Spleen (tissue), 7 donors: ENCODE measurements at regions not wholly inside any gene's neighbourhood (a gene's known extent, or its start where the extent isn't known, plus 50 kb on each side); places are given as distances from the start of the nearest gene placed in this dataset.

Experiments used
- CTCF ChIP-seq, 11 experiments: fragments of 200-600 bp in 7 of 11; fragments of 450-650 bp in 4 of 11; sonication (generic) in 4 of 11; IDR thresholded peaks in 8 of 11; conservative IDR thresholded peaks in 3 of 11; 1 replicate in 7 of 11; 2 replicates in 4 of 11; pipeline versions ENCODE4 v1.4.0 to v1.8.0; 2016 to 2021; ENCODE audit warnings: antibody characterized with exemption in 11 of 11, inconsistent platforms in 4 of 11, mild to moderate bottlenecking in 1 of 11
- POLR2A ChIP-seq, 3 donors: fragments of 450-650 bp; IDR thresholded peaks; one replicate each; pipeline ENCODE4 v1.5.1; 2017; ENCODE audit warnings: antibody characterized with exemption in 3 of 3, mild to moderate bottlenecking in 1 of 3
- donor health status: DM: no; HTN: no; CAD: no; lungs with moderate emphysema.
- donor health status: DM: no; HTN: no; CAD: no.
- donor health status: DM: no; HTN: no; CAD: no.

DNA sequence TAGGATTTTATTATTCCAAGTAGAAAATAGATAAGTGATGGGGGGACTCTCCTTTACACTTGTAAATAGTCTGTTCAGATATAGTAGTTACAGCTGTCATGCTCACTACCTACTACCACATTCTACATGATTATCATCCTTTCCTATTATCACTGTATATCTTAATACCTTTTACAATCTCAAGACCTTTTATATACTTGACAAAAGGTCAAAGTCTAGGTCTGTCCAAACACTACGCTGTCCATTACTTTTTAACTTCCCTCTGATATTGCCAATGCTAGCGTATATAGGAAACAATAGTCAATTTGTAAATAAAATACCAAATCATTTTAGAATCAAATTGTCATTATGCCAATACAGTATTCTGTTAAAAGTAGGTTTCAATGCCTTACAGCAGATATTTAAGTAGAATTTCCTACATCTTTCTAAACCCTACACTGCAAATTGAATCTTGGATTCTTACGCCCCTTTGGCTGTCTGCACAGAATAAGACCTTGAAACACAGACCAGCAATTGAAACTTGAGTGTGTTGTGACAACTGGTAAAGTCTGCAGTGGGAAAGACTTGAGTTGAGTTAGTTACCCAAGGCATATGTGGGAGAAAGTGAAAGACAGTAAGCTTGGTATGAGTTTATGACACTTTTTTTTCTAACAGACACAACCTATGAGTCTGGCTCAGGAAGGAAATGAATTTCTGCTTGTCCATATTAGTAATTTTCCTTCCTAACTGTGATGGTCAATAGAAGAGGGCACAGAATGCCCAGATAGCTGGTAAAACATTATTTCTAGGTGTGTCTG lies 827.6 kb upstream of the ACO1 start:
- TF ChIP-seq CTCF (IDR thresholded peaks at IDR 0.05 in 8 of 11, conservative IDR thresholded peaks at IDR 0.05 in 3 of 11) (no peak), POLR2A (IDR thresholded peaks at IDR 0.05) (no peak)
